Keratinocyte (primary cell): ENCODE measurements at regions not wholly inside any gene's neighbourhood (a gene's known extent, or its start where the extent isn't known, plus 50 kb on each side); places are given as distances from the start of the nearest gene placed in this dataset.

Source experiments
- DNase-seq: peaks from one replicate; pipeline ENCODE4 v3.0.0-alpha.2; 2011; ENCODE audit warnings: low read depth, missing footprints, low spot score
- FAIRE-seq: peaks from 2 replicates; lab custom pipeline; 2011; peaks lifted over from hg19 to GRCh38; lab: Jason Lieb, UNC
- H2AFZ ChIP-seq: 2 replicates; pipeline ENCODE4 v1.6.0; 2012; ENCODE audit warnings: low read length, control low read depth, inconsistent platforms; ENCODE audit not compliant: control insufficient read depth
- H3K27ac ChIP-seq: 2 replicates; pipeline ENCODE4 v1.5.1; 2011; ENCODE audit warnings: low read length; ENCODE audit not compliant: control insufficient read depth, insufficient read depth
- H3K27me3 ChIP-seq: 3 replicates; pipeline ENCODE4 v1.6.0; 2011; ENCODE audit warnings: low read length; ENCODE audit not compliant: control insufficient read depth, insufficient read depth; ENCODE audit errors: extremely low read depth
- H3K36me3 ChIP-seq, 2 experiments: 2 replicates in 1 of 2; 3 replicates in 1 of 2; pipeline ENCODE4 v1.5.1; 2011; ENCODE audit warnings: low read length in 2 of 2, mild to moderate bottlenecking in 1 of 2; ENCODE audit not compliant: control insufficient read depth in 2 of 2, insufficient read depth in 2 of 2; ENCODE audit errors: extremely low read depth in 1 of 2
- H3K4me1 ChIP-seq: 3 replicates; pipeline ENCODE4 v1.5.1; 2011; ENCODE audit warnings: low read length; ENCODE audit not compliant: control insufficient read depth, insufficient read depth; ENCODE audit errors: extremely low read depth
- H3K4me2 ChIP-seq: 3 replicates; pipeline ENCODE4 v1.6.0; 2011; ENCODE audit warnings: low read depth, low read length; ENCODE audit not compliant: control insufficient read depth, insufficient read depth; ENCODE audit errors: extremely low read depth
- H3K4me3 ChIP-seq, 3 experiments: fragments of 200-600 bp in 1 of 3; sonication (generic) in 1 of 3; 2 replicates in 2 of 3; 3 replicates in 1 of 3; pipeline ENCODE4 v1.5.1; 2011 to 2016; ENCODE audit warnings: low read length in 3 of 3, mild to moderate bottlenecking in 3 of 3, control low read depth in 2 of 3, inconsistent platforms in 1 of 3, low read depth in 1 of 3, mixed read lengths in 1 of 3, mixed run types in 1 of 3, moderate library complexity in 1 of 3; ENCODE audit not compliant: control insufficient read depth in 2 of 3, insufficient read depth in 2 of 3; ENCODE audit errors: extremely low read depth in 1 of 3
- H3K79me2 ChIP-seq: 2 replicates; pipeline ENCODE4 v1.6.0; 2012; ENCODE audit warnings: low read length; ENCODE audit not compliant: control insufficient read depth, insufficient read depth
- H3K9ac ChIP-seq: 3 replicates; pipeline ENCODE4 v1.6.0; 2011; ENCODE audit warnings: low read length; ENCODE audit not compliant: control insufficient read depth, insufficient read depth; ENCODE audit errors: extremely low read depth
- H3K9me1 ChIP-seq: 3 replicates; pipeline ENCODE4 v1.6.0; 2011; ENCODE audit warnings: low read length; ENCODE audit not compliant: control insufficient read depth, insufficient read depth; ENCODE audit errors: extremely low read depth
- H3K9me3 ChIP-seq: 2 replicates; pipeline ENCODE4 v1.5.1; 2012; ENCODE audit warnings: low read depth, low read length; ENCODE audit not compliant: control insufficient read depth
- H4K20me1 ChIP-seq: 3 replicates; pipeline ENCODE4 v1.6.0; 2011; ENCODE audit warnings: low read length; ENCODE audit not compliant: control insufficient read depth, insufficient read depth; ENCODE audit errors: extremely low read depth
- EZH2 ChIP-seq: IDR thresholded peaks from one replicate; pipeline ENCODE4 v1.6.1; 2012; ENCODE audit warnings: inconsistent platforms, mild to moderate bottlenecking, low read length, moderate library complexity
- dilution Hi-C: fragments of 300-500 bp; cut with MboI; formaldehyde crosslinking; loops from one replicate; pipeline ENCODE4 v1.7.0; 2020; ENCODE audit warnings: low sequenced_read_pairs; ENCODE audit not compliant: extremely low pct_ligation_motif_present
- TF ChIP-seq, protein P1 (sequence below), 3 experiments: IDR thresholded peaks in 1 of 3; conservative IDR thresholded peaks in 1 of 3; optimal IDR thresholded peaks in 1 of 3; 2 replicates in 2 of 3; 3 replicates in 1 of 3; pipeline versions ENCODE3 to v1.5.1; 2011; ENCODE audit warnings: low read length in 3 of 3, mild to moderate bottlenecking in 3 of 3, moderate library complexity in 2 of 3, control low read depth in 1 of 3, inconsistent platforms in 1 of 3; ENCODE audit not compliant: insufficient read depth in 2 of 3; ENCODE audit errors: extremely low read depth in 1 of 3

GRCh38 chr14:83467811-83468210, 1934.2 kb upstream of the SEL1L start:
- Histone ChIP-seq H2AFZ (no peak overlapping the region), H4K20me1 (no peaks in the 10 kb centered on the region), H3K27me3 (no peaks in the 10 kb centered on the region), H3K4me3 (no peak overlapping the region), H3K27ac (no peak overlapping the region), H3K4me1 (no peaks in the 10 kb centered on the region), H3K36me3 (no peaks in the 10 kb centered on the region), H3K79me2 (no peaks in the 10 kb centered on the region), H3K9me1 (no peaks in the 10 kb centered on the region), H3K9ac (no peak overlapping the region), H3K4me2 (no peak overlapping the region), H3K9me3 (no peaks in the 10 kb centered on the region)
- TF ChIP-seq, protein P1, sequence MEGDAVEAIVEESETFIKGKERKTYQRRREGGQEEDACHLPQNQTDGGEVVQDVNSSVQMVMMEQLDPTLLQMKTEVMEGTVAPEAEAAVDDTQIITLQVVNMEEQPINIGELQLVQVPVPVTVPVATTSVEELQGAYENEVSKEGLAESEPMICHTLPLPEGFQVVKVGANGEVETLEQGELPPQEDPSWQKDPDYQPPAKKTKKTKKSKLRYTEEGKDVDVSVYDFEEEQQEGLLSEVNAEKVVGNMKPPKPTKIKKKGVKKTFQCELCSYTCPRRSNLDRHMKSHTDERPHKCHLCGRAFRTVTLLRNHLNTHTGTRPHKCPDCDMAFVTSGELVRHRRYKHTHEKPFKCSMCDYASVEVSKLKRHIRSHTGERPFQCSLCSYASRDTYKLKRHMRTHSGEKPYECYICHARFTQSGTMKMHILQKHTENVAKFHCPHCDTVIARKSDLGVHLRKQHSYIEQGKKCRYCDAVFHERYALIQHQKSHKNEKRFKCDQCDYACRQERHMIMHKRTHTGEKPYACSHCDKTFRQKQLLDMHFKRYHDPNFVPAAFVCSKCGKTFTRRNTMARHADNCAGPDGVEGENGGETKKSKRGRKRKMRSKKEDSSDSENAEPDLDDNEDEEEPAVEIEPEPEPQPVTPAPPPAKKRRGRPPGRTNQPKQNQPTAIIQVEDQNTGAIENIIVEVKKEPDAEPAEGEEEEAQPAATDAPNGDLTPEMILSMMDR (optimal IDR thresholded peaks at IDR 0.05 in 1 of 3, IDR thresholded peaks at IDR 0.05 in 1 of 3, conservative IDR thresholded peaks at IDR 0.05 in 1 of 3; ENCODE audit: extremely low read depth in 1 of 3, insufficient read depth in 2 of 3, low read length in 3 of 3), result no peak
- TF ChIP-seq EZH2, result no peak
- DNase-seq, result no peak
- no peak for FAIRE-seq
- dilution Hi-C loops, result no loop called here

GRCh38 chr14:83470466-83470865, 1936.8 kb upstream of the SEL1L start:
- FAIRE-seq, result no peak
- Histone ChIP-seq H3K79me2 (no peaks in the 10 kb centered on the region), H3K36me3 (no peaks in the 10 kb centered on the region), H3K9ac (no peak overlapping the region), H3K9me1 (no peaks in the 10 kb centered on the region), H2AFZ (no peak overlapping the region), H4K20me1 (no peaks in the 10 kb centered on the region), H3K4me2 (no peak overlapping the region), H3K4me3 (no peak overlapping the region), H3K9me3 (no peaks in the 10 kb centered on the region), H3K27ac (no peak overlapping the region), H3K4me1 (no peaks in the 10 kb centered on the region), H3K27me3 (no peaks in the 10 kb centered on the region)
- no peak for DNase-seq
- dilution Hi-C loops, result no loop called here
- TF ChIP-seq EZH2, result no peak
- TF ChIP-seq, protein P1 (optimal IDR thresholded peaks at IDR 0.05 in 1 of 3, IDR thresholded peaks at IDR 0.05 in 1 of 3, conservative IDR thresholded peaks at IDR 0.05 in 1 of 3; ENCODE audit: extremely low read depth in 1 of 3, insufficient read depth in 2 of 3, low read length in 3 of 3), result no peak
